Stimulated activated effector memory CD8-positive, alpha-beta T cell treated with anti-CD3 and anti-CD28 coated beads, Interleukin-12 subunit alpha, Interleukin-12 subunit beta, amount 100 ng/mL, for 72 hours (primary cell): ENCODE measurements at regions not wholly inside any gene's neighbourhood (a gene's known extent, or its start where the extent isn't known, plus 50 kb on each side); places are given as distances from the start of the nearest gene placed in this dataset.
"Not testable (repeated sequence)": the region's sequence is repeated elsewhere in the genome, so short reads cannot be mapped to it uniquely, and the experiment has no call there.

Experiments used
- ATAC-seq: fragments of 150-1000 bp; cut with Tn5 transposase; 2 replicates; pipeline ENCODE4 v1.10.0; 2021
- DNase-seq, 2 donors: peaks; one replicate each; pipeline ENCODE4 v3.0.0; 2021 to 2022; ENCODE audit warnings: low spot score in 2 of 2
- H3K27ac Mint-ChIP-seq: one replicate; pipeline ENCODE4 v1.8.0; 2022; ENCODE audit warnings: mild to moderate bottlenecking, mixed read lengths
- H3K36me3 Mint-ChIP-seq: one replicate; pipeline ENCODE4 v1.8.0; 2022; ENCODE audit warnings: mild to moderate bottlenecking, mixed read lengths
- H3K4me1 Mint-ChIP-seq: one replicate; pipeline ENCODE4 v1.8.0; 2022; ENCODE audit warnings: mixed read lengths
- H3K4me3 Mint-ChIP-seq: one replicate; pipeline ENCODE4 v1.8.0; 2022; ENCODE audit warnings: mild to moderate bottlenecking, mixed read lengths
- H3K9me3 Mint-ChIP-seq: one replicate; pipeline ENCODE4 v1.8.0; 2022; ENCODE audit warnings: mixed read lengths

DNA sequence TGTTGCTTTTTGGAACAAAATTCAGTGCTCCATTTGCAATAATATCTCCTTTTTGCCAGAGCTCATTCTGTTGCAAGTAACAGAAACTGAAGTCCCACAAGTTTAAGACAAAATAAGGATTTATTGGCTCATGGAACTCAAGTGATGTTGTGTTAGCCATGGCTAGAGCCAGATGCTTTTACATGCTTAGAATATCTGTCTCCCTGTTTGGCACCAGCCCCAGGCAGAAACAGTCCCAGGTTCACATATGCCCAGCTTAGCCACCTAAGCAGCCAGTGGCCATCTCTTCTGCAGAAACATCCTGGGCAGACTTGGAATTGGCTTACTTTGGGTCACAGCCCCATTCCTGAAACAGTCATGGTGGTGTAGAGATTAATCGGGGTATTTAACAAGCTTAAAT lies 540.9 kb upstream of the SGCD start:
- Mint-ChIP-seq H3K27ac (no peak overlapping the region), H3K9me3 (no peaks in the 10 kb centered on the region), H3K4me1 (no peaks in the 10 kb centered on the region), H3K36me3 (no peaks in the 10 kb centered on the region), H3K4me3 (no peak overlapping the region)
- DNase-seq (no peak), ATAC-seq (no peak)

GRCh38 chr5:155792873-155793272 lies 534.1 kb upstream of the SGCD start:
- no peak for DNase-seq
- H3K9me3 Mint-ChIP-seq, result peaks cover 9% of the 10 kb centered on the region
- H3K27ac Mint-ChIP-seq, result no peak overlapping the region
- H3K36me3 Mint-ChIP-seq, result no peaks in the 10 kb centered on the region
- H3K4me1 Mint-ChIP-seq, result no peaks in the 10 kb centered on the region
- no peak for ATAC-seq
- no peak overlapping the region for H3K4me3 Mint-ChIP-seq

- ATAC-seq (no peak), DNase-seq (no peak)
- H3K36me3 Mint-ChIP-seq, result no peaks in the 10 kb centered on the region
- no peak overlapping the region for H3K27ac Mint-ChIP-seq
- H3K4me1 Mint-ChIP-seq, result no peaks in the 10 kb centered on the region
- peaks cover 9% of the 10 kb centered on the region for H3K9me3 Mint-ChIP-seq
- H3K4me3 Mint-ChIP-seq, result no peak overlapping the region
Measured at GRCh38 chr5:155794795-155795194, 532.2 kb upstream of the SGCD start.

- peaks cover 12% of the 10 kb centered on the region for H3K9me3 Mint-ChIP-seq
Measured at GRCh38 chr5:155799308-155799707, 527.7 kb upstream of the SGCD start.

DNA sequence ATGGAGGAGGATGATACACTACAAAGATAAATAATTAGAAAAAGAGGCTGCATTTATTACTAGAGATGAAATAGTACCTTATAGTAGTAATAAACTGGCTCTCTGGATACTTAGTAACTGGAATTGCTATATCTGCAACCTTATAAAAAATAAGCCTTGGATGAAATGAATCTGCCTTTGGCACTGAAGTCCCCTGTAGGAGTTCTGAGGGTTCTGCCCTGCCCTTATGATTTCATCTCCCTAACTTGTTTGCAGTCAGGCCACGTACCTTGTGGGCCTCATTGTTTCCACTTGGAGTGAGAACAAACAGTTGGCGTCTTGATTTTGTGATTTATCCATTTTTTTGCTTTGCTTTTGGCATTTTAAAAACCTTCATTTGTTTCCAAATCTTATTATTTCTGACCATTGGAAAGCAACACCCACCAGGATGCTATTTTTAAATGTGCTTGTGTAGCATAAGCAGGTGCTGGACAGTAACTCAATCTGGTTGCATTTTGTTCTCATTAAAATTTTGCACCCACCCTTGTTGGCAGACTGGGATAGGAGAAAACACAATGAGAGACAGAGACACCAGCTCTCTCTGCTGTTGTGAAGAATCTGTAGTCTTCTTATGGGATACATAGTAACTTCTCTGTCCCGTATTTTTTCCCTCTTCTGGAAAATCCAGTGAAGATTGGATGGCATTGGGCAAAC lies 518.9 kb upstream of the SGCD start:
- ATAC-seq (no peak), DNase-seq (no peak)
- Mint-ChIP-seq H3K4me3 (no peak overlapping the region), H3K9me3 (no peaks in the 10 kb centered on the region), H3K4me1 (no peaks in the 10 kb centered on the region), H3K27ac (no peak overlapping the region), H3K36me3 (no peaks in the 10 kb centered on the region)

More at GRCh38 chr5:155799308-155799707, 527.7 kb upstream of the SGCD start:
- no peak for DNase-seq
- Mint-ChIP-seq H3K4me3 (no peak overlapping the region), H3K36me3 (no peaks in the 10 kb centered on the region), H3K4me1 (no peaks in the 10 kb centered on the region), H3K27ac (no peak overlapping the region)
- ATAC-seq, result no peak

- H3K36me3 Mint-ChIP-seq, result no peaks in the 10 kb centered on the region
- peaks cover 3% of the 10 kb centered on the region for H3K9me3 Mint-ChIP-seq
- H3K27ac Mint-ChIP-seq, result no peak overlapping the region
- no peak overlapping the region for H3K4me3 Mint-ChIP-seq
- no peak for ATAC-seq
- DNase-seq, result no peak
- H3K4me1 Mint-ChIP-seq, result no peaks in the 10 kb centered on the region
Measured at GRCh38 chr5:155815248-155815647, 511.7 kb upstream of the SGCD start.

- no peak for DNase-seq
- H3K4me3 Mint-ChIP-seq, result no peak overlapping the region
- no peaks in the 10 kb centered on the region for H3K4me1 Mint-ChIP-seq
- H3K27ac Mint-ChIP-seq, result no peak overlapping the region
- no peak for ATAC-seq
- H3K9me3 Mint-ChIP-seq, result peaks cover 3% of the 10 kb centered on the region
- H3K36me3 Mint-ChIP-seq, result no peaks in the 10 kb centered on the region
Measured at GRCh38 chr5:155822177-155822576, 504.8 kb upstream of the SGCD start.

DNA sequence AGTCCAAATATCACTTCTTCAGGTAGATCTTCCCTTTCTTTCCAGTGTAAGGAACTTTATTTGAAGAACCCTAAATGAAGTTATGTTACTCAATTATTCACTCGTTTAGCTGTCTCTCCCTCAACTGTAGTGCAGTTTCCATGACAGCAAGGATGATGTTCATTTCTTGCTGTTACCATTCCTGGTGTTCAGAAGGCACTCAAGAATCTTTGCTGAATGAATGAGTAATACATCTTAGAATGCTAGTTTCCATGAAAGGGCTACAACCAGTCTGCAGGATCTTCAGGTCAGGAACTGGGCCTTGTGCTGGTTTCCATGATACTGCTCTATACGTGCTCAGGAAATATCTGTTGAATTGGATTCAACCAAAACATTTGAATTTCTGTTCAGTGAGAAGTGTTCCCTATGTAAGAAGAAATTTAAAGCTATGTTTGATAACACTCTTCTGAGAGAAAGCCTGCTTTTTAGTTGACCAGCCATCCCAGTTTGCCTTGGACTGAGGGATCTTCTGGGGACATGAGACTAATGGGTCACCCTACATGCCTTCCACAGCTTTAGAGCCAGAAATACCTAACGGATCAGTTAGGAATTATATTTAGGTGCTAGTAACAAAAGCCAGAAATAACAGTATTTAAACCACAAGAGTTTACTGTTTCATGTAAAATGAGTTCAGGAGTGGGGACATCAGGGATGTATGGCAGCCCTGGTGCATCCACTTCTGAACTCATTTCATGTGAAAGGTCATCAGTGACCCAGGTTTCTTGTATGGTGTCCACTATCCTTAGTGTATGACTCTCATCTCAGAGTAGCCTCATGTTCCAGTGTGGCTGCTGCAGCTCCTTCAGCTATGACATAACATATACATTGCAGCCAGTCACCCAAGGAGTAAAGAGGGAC lies 500.1 kb upstream of the SGCD start:
- H3K4me3 Mint-ChIP-seq, result no peak overlapping the region
- H3K36me3 Mint-ChIP-seq, result no peaks in the 10 kb centered on the region
- no peaks in the 10 kb centered on the region for H3K4me1 Mint-ChIP-seq
- no peak for DNase-seq
- no peaks in the 10 kb centered on the region for H3K9me3 Mint-ChIP-seq
- no peak for ATAC-seq
- no peak overlapping the region for H3K27ac Mint-ChIP-seq

- not testable (repeated sequence) for ATAC-seq, H3K4me1 Mint-ChIP-seq, H3K36me3 Mint-ChIP-seq, H3K4me3 Mint-ChIP-seq, H3K9me3 Mint-ChIP-seq, DNase-seq, H3K27ac Mint-ChIP-seq
Measured at GRCh38 chr5:155827508-155827815, 499.5 kb upstream of the SGCD start.

DNA sequence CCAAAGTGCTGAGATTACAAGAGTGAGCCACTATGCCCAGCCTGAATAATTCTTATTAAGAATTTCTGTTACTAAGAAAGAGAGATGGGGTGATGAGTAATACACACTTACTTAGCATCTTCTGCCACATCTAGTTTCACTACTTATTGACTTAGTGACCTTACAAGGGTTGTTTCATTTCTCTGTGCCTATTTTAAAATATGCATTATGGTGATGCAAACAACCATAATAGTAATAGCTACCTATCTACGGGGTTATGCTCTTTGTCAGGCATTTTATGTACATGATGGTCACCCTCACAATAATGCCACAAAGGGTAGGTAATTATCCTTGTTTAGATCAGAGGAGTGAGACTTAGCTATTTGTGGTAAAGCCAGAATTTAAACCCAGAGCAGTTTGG lies 499.0 kb upstream of the SGCD start:
- peak; percentile 96 for ATAC-seq
- H3K27ac Mint-ChIP-seq, result no peak overlapping the region
- H3K9me3 Mint-ChIP-seq, result no peaks in the 10 kb centered on the region
- no peaks in the 10 kb centered on the region for H3K4me1 Mint-ChIP-seq
- DNase-seq, result no peak
- no peak overlapping the region for H3K4me3 Mint-ChIP-seq
- H3K36me3 Mint-ChIP-seq, result no peaks in the 10 kb centered on the region

- Mint-ChIP-seq H3K27ac (no peak overlapping the region), H3K4me1 (peaks cover 6% of the 10 kb centered on the region), H3K4me3 (no peak overlapping the region), H3K36me3 (no peaks in the 10 kb centered on the region), H3K9me3 (no peaks in the 10 kb centered on the region)
- ATAC-seq (no peak), DNase-seq (no peak)
Measured at GRCh38 chr5:155831491-155831890, 495.5 kb upstream of the SGCD start.

GRCh38 chr5:155833287-155833686 lies 493.7 kb upstream of the SGCD start:
- DNase-seq (no peak), ATAC-seq (no peak)
- no peak overlapping the region for H3K27ac Mint-ChIP-seq
- no peak overlapping the region for H3K4me3 Mint-ChIP-seq
- H3K36me3 Mint-ChIP-seq, result no peaks in the 10 kb centered on the region
- H3K9me3 Mint-ChIP-seq, result no peaks in the 10 kb centered on the region
- H3K4me1 Mint-ChIP-seq, result peaks cover 6% of the 10 kb centered on the region

- Mint-ChIP-seq H3K4me1 (peaks cover 6% of the 10 kb centered on the region), H3K4me3 (peak overlapping the region; percentile 18), H3K36me3 (no peaks in the 10 kb centered on the region), H3K27ac (no peak overlapping the region), H3K9me3 (no peaks in the 10 kb centered on the region)
- DNase-seq (no peak), ATAC-seq (peak; percentile 47)
Measured at GRCh38 chr5:155834271-155834975, 492.5 kb upstream of the SGCD start.

- Mint-ChIP-seq H3K4me1 (peaks cover 6% of the 10 kb centered on the region), H3K9me3 (no peaks in the 10 kb centered on the region), H3K4me3 (no peak overlapping the region), H3K27ac (no peak overlapping the region), H3K36me3 (no peaks in the 10 kb centered on the region)
- ATAC-seq (no peak), DNase-seq (no peak)
Measured at GRCh38 chr5:155836089-155836803, 490.7 kb upstream of the SGCD start.

- Mint-ChIP-seq H3K36me3 (no peaks in the 10 kb centered on the region), H3K4me3 (no peak overlapping the region), H3K4me1 (peaks cover 6% of the 10 kb centered on the region), H3K9me3 (no peaks in the 10 kb centered on the region), H3K27ac (no peak overlapping the region)
- no peak for ATAC-seq
- DNase-seq, result no peak
Measured at GRCh38 chr5:155838394-155838793, 488.6 kb upstream of the SGCD start.
